ENCODE measurements at regions not wholly inside any gene's neighbourhood (a gene's known extent, or its start where the extent isn't known, plus 50 kb on each side); places are given as distances from the start of the nearest gene placed in this dataset.
A peak's percentile ranks its signal among the peaks of the same experiment; 100 is the strongest.

DNA sequence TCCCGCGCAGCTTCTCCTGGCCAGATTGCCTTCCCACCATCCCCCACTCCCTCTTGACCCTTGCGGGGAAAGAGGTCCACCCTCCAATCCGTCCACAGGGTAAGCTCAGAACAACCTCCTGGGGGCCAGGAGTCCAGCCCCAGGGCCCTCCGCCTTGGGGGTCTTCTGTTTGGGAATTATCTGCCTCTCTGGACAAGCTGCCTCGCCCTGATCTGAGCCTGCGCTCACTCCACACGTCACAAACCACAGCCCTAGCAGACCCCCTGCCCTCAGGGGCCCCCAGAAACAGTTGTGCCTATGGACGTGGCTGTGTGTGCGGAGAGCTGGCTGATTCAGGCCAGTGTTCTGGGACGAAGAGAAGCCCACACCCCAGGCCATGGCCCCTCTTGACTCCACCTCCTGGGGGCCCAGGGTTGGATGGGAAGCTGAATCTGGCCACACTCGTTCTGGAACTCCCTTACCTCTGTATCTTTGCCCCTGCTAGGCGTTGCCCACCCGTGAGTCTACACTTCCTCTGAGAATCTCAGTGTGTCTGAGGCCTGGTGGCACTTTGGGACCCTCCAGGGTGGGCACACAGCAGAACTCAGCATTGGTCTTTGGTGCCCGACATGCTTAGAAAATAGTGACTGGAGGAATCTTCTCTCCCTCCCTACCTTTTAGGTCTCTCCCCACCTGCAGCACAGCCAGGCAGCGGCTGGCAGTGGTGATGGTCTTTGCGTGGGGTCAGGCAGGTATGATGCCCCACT, 119.9 kb upstream of the SMURF2 start:
- no peak for TF ChIP-seq POLR2A (IDR thresholded peaks at IDR 0.05)
- peak overlapping the region in 11 of 12 donors; percentile 51 to 68 (median 60) for H3K4me3 ChIP-seq
- no peak for DNase-seq
- H3K4me1 ChIP-seq, result peaks cover 0 to 54% (median 47%) of the 10 kb centered on the region in 12 donors
- H3K27ac ChIP-seq, result peak overlapping the region in 11 of 12 donors; percentile 50 to 86 (median 67)
- intact Hi-C loops (cut with DNase I), result no loop called here
- 72 to 89% (median 76%) methylated on average over 8 to 17 of the region's 17 CpGs for WGBS, 4 donors
- H3K9me3 ChIP-seq, result no peaks in the 10 kb centered on the region
- peaks cover 0 to 61% (median 15%) of the 10 kb centered on the region in 9 donors for H3K27me3 ChIP-seq
- ATAC-seq, result no peak
- peaks cover 0 to 41% (median 32%) of the 10 kb centered on the region in 9 donors for H3K36me3 ChIP-seq

DNA sequence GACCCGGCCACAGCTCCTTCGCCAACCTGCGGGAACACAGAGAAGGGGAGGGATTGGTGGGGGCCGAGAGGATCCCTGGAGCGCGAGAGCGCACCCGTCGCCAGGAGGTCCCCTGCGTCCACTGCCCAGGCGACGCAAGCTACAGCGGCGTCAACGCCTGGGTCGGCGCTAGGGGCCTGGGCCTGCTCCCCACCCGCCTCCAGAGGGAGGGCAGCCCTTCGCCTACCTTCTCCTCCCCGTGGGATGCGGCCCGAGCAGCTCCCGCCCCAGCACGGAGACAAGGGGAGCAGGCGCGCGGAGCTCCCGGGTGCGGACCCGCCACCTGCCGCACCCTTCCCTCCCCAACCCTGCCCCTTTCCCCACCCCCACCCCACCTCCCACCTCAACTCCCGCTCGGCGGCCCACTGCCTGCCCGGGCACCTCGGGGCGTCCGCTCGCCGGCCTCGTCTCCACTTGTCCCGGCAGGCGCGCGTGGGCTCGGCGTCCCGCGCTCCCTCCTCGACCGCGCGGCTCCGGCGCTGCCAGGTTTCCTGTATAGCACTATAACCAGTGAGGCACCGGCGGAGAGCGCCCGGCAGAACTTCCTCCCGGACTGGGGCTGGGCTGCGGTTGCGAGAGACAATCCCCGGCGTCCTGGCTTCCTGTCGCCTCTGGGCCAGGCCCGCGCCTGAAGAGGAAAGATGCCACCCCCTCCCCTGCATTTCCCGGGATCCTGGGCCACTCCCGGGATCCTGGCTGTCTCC, 119.1 kb upstream of the SMURF2 start:
- TF ChIP-seq, protein P1, sequence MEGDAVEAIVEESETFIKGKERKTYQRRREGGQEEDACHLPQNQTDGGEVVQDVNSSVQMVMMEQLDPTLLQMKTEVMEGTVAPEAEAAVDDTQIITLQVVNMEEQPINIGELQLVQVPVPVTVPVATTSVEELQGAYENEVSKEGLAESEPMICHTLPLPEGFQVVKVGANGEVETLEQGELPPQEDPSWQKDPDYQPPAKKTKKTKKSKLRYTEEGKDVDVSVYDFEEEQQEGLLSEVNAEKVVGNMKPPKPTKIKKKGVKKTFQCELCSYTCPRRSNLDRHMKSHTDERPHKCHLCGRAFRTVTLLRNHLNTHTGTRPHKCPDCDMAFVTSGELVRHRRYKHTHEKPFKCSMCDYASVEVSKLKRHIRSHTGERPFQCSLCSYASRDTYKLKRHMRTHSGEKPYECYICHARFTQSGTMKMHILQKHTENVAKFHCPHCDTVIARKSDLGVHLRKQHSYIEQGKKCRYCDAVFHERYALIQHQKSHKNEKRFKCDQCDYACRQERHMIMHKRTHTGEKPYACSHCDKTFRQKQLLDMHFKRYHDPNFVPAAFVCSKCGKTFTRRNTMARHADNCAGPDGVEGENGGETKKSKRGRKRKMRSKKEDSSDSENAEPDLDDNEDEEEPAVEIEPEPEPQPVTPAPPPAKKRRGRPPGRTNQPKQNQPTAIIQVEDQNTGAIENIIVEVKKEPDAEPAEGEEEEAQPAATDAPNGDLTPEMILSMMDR (IDR thresholded peaks at IDR 0.05), result no peak
- peak in 1 of 2 donors; percentile 13 for TF ChIP-seq POLR2A (IDR thresholded peaks at IDR 0.05)
- peak overlapping the region; percentile 31 to 86 (median 70) for H3K27ac ChIP-seq
- H3K36me3 ChIP-seq, result peaks cover 0 to 33% (median 24%) of the 10 kb centered on the region in 9 donors
- ATAC-seq (peak in 3 of 4 donors; percentile 41 to 53 (median 51)), DNase-seq (peak; percentile 75 to 91 (median 81))
- peak overlapping the region; percentile 37 to 68 (median 59) for H3K4me3 ChIP-seq
- 0 to 4% (median 1%) methylated on average over 10 to 69 of the region's 69 CpGs for WGBS, 4 donors
- peaks cover 0 to 62% (median 51%) of the 10 kb centered on the region in 12 donors for H3K4me1 ChIP-seq
- H3K27me3 ChIP-seq, result peaks cover 0 to 61% (median 15%) of the 10 kb centered on the region in 9 donors
- H3K9me3 ChIP-seq, result no peaks in the 10 kb centered on the region
- intact Hi-C loops (cut with DNase I), result no loop called here

DNA sequence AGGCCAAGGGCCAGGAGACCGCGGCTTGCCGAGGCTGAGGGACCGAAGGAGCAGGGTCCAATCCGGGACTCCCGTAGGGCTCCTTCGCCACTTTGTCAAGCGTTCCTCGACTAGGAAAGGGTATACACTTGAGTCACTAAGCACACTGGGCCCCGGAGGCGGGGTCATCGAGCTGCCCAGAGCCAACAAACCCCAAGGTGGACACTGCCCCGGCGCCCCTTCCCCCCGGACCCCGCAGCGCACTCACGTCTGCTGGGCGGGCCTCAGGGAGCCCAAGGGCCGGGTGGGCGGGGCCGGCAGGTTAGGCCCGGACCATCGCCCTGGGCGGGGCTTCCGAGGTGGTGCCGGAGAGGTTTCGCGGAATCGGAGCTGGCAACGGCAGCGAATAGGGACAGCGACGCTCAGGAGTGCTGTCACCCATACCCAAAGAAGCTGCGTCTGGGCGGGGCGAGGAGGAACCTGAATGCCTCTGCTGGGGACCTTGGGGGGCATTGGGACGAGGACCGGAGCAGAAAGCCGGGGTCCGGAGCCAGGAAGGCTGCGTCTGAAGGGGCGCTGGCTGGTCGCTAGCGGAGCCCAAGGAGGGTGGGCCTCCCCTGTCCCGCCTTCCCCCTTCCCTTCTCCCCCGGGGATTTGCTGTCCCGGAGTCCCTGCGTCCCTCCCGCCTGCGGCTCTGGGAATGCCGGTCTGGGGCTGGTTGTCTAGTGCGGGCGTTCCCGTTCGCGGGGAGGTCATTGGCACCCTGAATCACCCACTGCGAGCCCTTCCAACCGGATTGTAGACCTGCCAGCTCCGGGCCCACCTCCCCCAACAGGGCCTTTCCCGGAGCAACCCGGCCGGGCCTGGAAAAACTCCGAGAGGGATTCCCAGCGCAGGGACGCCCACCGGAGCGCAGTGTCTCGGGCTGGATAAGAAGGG, 118.2 kb upstream of the SMURF2 start:
- intact Hi-C loops (cut with DNase I), result no loop called here
- WGBS, 4 donors, result 0 to 4% (median 3%) methylated on average over 45 to 69 of the region's 69 CpGs
- H3K36me3 ChIP-seq, result peaks cover 0 to 25% (median 16%) of the 10 kb centered on the region in 9 donors
- peak overlapping the region; percentile 37 to 68 (median 59) for H3K4me3 ChIP-seq
- peaks cover 0 to 61% (median 15%) of the 10 kb centered on the region in 9 donors for H3K27me3 ChIP-seq
- peaks cover 0 to 66% (median 51%) of the 10 kb centered on the region in 12 donors for H3K4me1 ChIP-seq
- H3K9me3 ChIP-seq, result no peaks in the 10 kb centered on the region
- DNase-seq (peak; percentile 38 to 82 (median 52)), ATAC-seq (peak in 2 of 4 donors; percentile 6 to 8)
- H3K27ac ChIP-seq, result peak overlapping the region; percentile 31 to 86 (median 70)
- TF ChIP-seq, protein P1 (IDR thresholded peaks at IDR 0.05), result no peak
- no peak for TF ChIP-seq POLR2A (IDR thresholded peaks at IDR 0.05)

All from heart left ventricle (tissue), 16 donors.